ENCODE measurements at regions not wholly inside any gene's neighbourhood (a gene's known extent, or its start where the extent isn't known, plus 50 kb on each side); places are given as distances from the start of the nearest gene placed in this dataset.

GRCh38 chr10:130378556-130379400 is 242.6 kb downstream of the GLRX3 start (continued):
- TF ChIP-seq CREB1 (CRISPR knock-in tag; IDR thresholded peaks at IDR 0.05; ENCODE audit: low read depth): no peak
- TF ChIP-seq CTCF (conservative IDR thresholded peaks at IDR 0.05; ENCODE audit: low read depth in 2 of 2): no peak
- no peak for TF ChIP-seq NANOG (IDR thresholded peaks at IDR 0.05; ENCODE audit: borderline replicate concordance)
- TF ChIP-seq ETS1 (IDR thresholded peaks at IDR 0.05): no peak
- TF ChIP-seq REST (IDR thresholded peaks at IDR 0.05; ENCODE audit: unreplicated experiment): no peak
- no peak for TF ChIP-seq JUNB (IDR thresholded peaks at IDR 0.05; ENCODE audit: unreplicated experiment)

- Histone ChIP-seq H3K4me2 (no peak overlapping the region), H3K36me3 (ENCODE audit: insufficient read depth) (no peaks in the 10 kb centered on the region), H3K9me2 (ENCODE audit: insufficient read depth) (no peaks in the 10 kb centered on the region), H3F3A (replicated peaks; ENCODE audit: low read depth) (no peaks in the 10 kb centered on the region), H4K20me1 (replicated peaks; ENCODE audit: insufficient read depth) (no peaks in the 10 kb centered on the region), H3K27me3 (ENCODE audit: insufficient read depth) (no peaks in the 10 kb centered on the region), H2AFZ (no peak overlapping the region), H3K4me1 (ENCODE audit: insufficient read depth) (no peaks in the 10 kb centered on the region), H3K4me3 (no peak overlapping the region), H3K79me2 (replicated peaks; ENCODE audit: insufficient read depth) (no peaks in the 10 kb centered on the region), H3K27ac (ENCODE audit: low read depth) (no peak overlapping the region)
- ATAC-seq (no peak), DNase-seq (ENCODE audit: low spot score) (no peak)
- H3K4me3 Mint-ChIP-seq: no peak overlapping the region
- peaks cover 4% of the 10 kb centered on the region for H3K27me3 Mint-ChIP-seq (ENCODE audit: insufficient read depth, low read depth, poor library complexity)
- H3K9me3 Mint-ChIP-seq: peaks cover 100% of the 10 kb centered on the region
- H3K4me1 Mint-ChIP-seq: no peaks in the 10 kb centered on the region
- no peak overlapping the region for H3K27ac Mint-ChIP-seq
- peaks cover 45% of the 10 kb centered on the region for H3K36me3 Mint-ChIP-seq (ENCODE audit: low read depth)
- TF ChIP-seq REST (IDR thresholded peaks at IDR 0.05; ENCODE audit: unreplicated experiment) (no peak), CTCF (conservative IDR thresholded peaks at IDR 0.05; ENCODE audit: low read depth in 2 of 2) (no peak), POLR2AphosphoS5 (IDR thresholded peaks at IDR 0.05; ENCODE audit: low read depth) (no peak)
These were observed 243.9 kb downstream of the GLRX3 start for GRCh38 chr10:130380056-130380455.

All from GM23338 (cell line).